ENCODE measurements at regions not wholly inside any gene's neighbourhood (a gene's known extent, or its start where the extent isn't known, plus 50 kb on each side); places are given as distances from the start of the nearest gene placed in this dataset.

DNA sequence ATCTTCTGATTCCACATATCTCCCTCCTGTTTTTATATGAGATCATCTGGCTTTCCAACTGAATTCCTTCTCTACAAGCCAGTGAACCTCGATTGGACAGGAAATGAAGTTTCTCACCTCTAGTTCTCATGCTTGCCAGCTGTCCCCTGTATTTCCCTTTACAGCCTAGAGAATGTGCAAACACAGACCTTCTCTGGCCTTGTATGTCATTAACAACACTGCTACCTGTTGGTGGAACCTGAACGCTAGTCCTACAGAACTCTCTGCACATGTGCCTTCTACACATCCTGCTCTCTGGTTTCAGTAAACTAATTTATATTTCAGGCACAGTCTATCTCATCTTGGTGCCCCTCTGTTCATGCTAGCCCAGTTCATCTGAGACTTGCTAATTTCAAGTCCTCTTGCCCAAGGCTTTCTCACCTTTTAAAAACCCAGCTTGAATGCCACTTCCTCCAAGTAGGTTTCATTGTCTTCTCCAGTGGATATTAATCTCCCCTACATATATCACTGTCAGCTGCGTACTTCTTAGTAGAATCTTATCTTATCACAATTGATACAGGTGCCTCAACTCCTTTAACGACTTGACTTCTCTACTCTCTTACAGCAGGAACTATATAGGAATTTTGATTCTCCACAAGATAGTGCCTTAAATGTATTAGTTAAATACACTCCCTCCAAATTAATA, 549.9 kb downstream of the PLPP3 start:
- no peaks in the 10 kb centered on the region for H3K79me2 ChIP-seq (ENCODE audit: control insufficient read depth, insufficient read depth, low read length, poor library complexity)
- H2BK120ac ChIP-seq (ENCODE audit: insufficient read depth, low read length, poor library complexity), result peak overlapping the region; percentile 79
- peak in 1 of 2 donors; percentile 24 for DNase-seq
- H3K79me1 ChIP-seq (ENCODE audit: low read length), result peaks cover 22% of the 10 kb centered on the region
- H4K91ac ChIP-seq (ENCODE audit: low read depth, low read length), result peak overlapping the region; percentile 26
- no peak overlapping the region for H3K14ac ChIP-seq (ENCODE audit: low read length)
- no peak overlapping the region for H3K23ac ChIP-seq (ENCODE audit: low read length)
- WGBS (ENCODE audit: extremely low coverage, insufficient coverage, insufficient read length), result no CpG with 5 or more reads among the region's 4 CpGs
- H3K4me3 ChIP-seq (ENCODE audit: low read depth, low read length), result no peak overlapping the region
- no peak overlapping the region for H2AK5ac ChIP-seq (ENCODE audit: low read length)
- no peak overlapping the region for H4K8ac ChIP-seq (ENCODE audit: low read depth, low read length)
- H3K4me2 ChIP-seq (ENCODE audit: low read length), result no peak overlapping the region
- H3K4ac ChIP-seq (ENCODE audit: low read depth, low read length), result peak overlapping the region; percentile 14
- H2BK5ac ChIP-seq (ENCODE audit: low read depth, low read length, poor library complexity), result no peak overlapping the region
- peaks cover 0 to 4% of the 10 kb centered on the region in 2 experiments for H3K4me1 ChIP-seq (ENCODE audit: control insufficient read depth in 1 of 2, insufficient read depth in 2 of 2, low read length in 2 of 2)
- H3K27me3 ChIP-seq (ENCODE audit: insufficient read depth, low read length), result no peaks in the 10 kb centered on the region
- H4K12ac ChIP-seq (ENCODE audit: low read depth, low read length), result no peak overlapping the region
- H3K9me3 ChIP-seq (ENCODE audit: insufficient read depth, low read depth, low read length), result no peaks in the 10 kb centered on the region
- H3K27ac ChIP-seq (ENCODE audit: low read depth, low read length), result no peak overlapping the region
- H3K18ac ChIP-seq (ENCODE audit: low read length), result no peak overlapping the region
- H2AFZ ChIP-seq (ENCODE audit: insufficient read depth, low read length, poor library complexity), result no peak overlapping the region
- H3K36me3 ChIP-seq (ENCODE audit: control insufficient read depth in 1 of 2, insufficient read depth in 2 of 2, low read length in 2 of 2), result peaks cover 0 to 2% of the 10 kb centered on the region in 2 experiments
- peak overlapping the region; percentile 63 for H2BK12ac ChIP-seq (ENCODE audit: low read length)
- no peak overlapping the region for H3K9ac ChIP-seq (ENCODE audit: low read length)

- Histone ChIP-seq H3K79me2 (ENCODE audit: control insufficient read depth, insufficient read depth, low read length, poor library complexity) (no peaks in the 10 kb centered on the region), H2BK5ac (ENCODE audit: low read depth, low read length, poor library complexity) (peak overlapping the region; percentile 16), H2BK12ac (ENCODE audit: low read length) (no peak overlapping the region), H3K18ac (ENCODE audit: low read length) (no peak overlapping the region), H2AK5ac (ENCODE audit: low read length) (no peak overlapping the region), H2AFZ (ENCODE audit: insufficient read depth, low read length, poor library complexity) (no peak overlapping the region), H3K4ac (ENCODE audit: low read depth, low read length) (no peak overlapping the region), H3K4me3 (ENCODE audit: low read depth, low read length) (no peak overlapping the region), H3K9ac (ENCODE audit: low read length) (no peak overlapping the region), H3K4me2 (ENCODE audit: low read length) (no peak overlapping the region), H3K14ac (ENCODE audit: low read length) (no peak overlapping the region), H3K9me3 (ENCODE audit: insufficient read depth, low read depth, low read length) (peaks cover 2% of the 10 kb centered on the region), H2BK120ac (ENCODE audit: insufficient read depth, low read length, poor library complexity) (no peak overlapping the region), H4K12ac (ENCODE audit: low read depth, low read length) (no peak overlapping the region), H4K8ac (ENCODE audit: low read depth, low read length) (no peak overlapping the region), H3K36me3 (ENCODE audit: control insufficient read depth in 1 of 2, insufficient read depth in 2 of 2, low read length in 2 of 2) (peaks cover 0 to 2% of the 10 kb centered on the region in 2 experiments), H3K4me1 (ENCODE audit: control insufficient read depth in 1 of 2, insufficient read depth in 2 of 2, low read length in 2 of 2) (peaks cover 0 to 4% of the 10 kb centered on the region in 2 experiments), H4K91ac (ENCODE audit: low read depth, low read length) (peak overlapping the region; percentile 42), H3K23ac (ENCODE audit: low read length) (no peak overlapping the region), H3K27ac (ENCODE audit: low read depth, low read length) (no peak overlapping the region), H3K79me1 (ENCODE audit: low read length) (peaks cover 22% of the 10 kb centered on the region), H3K27me3 (ENCODE audit: insufficient read depth, low read length) (no peaks in the 10 kb centered on the region)
- no CpG with 5 or more reads among the region's 1 CpG for WGBS (ENCODE audit: extremely low coverage, insufficient coverage, insufficient read length)
- DNase-seq, result no peak
Measured at GRCh38 chr1:56028911-56029310, 550.5 kb downstream of the PLPP3 start.

DNA sequence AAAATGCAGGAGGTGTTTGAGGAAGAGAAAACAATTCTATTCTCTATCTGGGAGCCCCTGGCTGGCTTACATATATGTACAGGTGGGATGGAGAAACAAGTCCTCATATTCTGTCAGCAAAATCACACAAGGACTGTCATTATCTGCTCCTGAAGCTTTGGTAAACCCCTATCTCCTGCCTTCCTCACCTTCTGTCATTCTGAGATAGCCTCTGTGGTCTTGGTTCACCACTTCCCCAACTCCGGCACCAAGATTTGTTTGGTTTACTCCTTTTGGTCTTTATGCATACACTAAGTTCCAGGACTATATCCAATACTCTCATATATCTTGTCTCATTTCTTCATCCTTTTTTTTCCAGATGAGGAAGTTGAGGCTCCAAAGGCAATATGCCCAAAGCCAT, 551.1 kb downstream of the PLPP3 start:
- Histone ChIP-seq H3K36me3 (ENCODE audit: control insufficient read depth in 1 of 2, insufficient read depth in 2 of 2, low read length in 2 of 2) (peaks cover 0 to 2% of the 10 kb centered on the region in 2 experiments), H4K8ac (ENCODE audit: low read depth, low read length) (peak overlapping the region; percentile 29), H3K9ac (ENCODE audit: low read length) (no peak overlapping the region), H3K23ac (ENCODE audit: low read length) (no peak overlapping the region), H4K12ac (ENCODE audit: low read depth, low read length) (no peak overlapping the region), H3K79me1 (ENCODE audit: low read length) (peaks cover 18% of the 10 kb centered on the region), H3K4me2 (ENCODE audit: low read length) (no peak overlapping the region), H3K27me3 (ENCODE audit: insufficient read depth, low read length) (no peaks in the 10 kb centered on the region), H2BK5ac (ENCODE audit: low read depth, low read length, poor library complexity) (peak overlapping the region; percentile 16), H2AK5ac (ENCODE audit: low read length) (peak overlapping the region; percentile 72), H4K91ac (ENCODE audit: low read depth, low read length) (peak overlapping the region; percentile 65), H3K14ac (ENCODE audit: low read length) (no peak overlapping the region), H2BK120ac (ENCODE audit: insufficient read depth, low read length, poor library complexity) (no peak overlapping the region), H3K9me3 (ENCODE audit: insufficient read depth, low read depth, low read length) (peaks cover 2% of the 10 kb centered on the region), H2BK12ac (ENCODE audit: low read length) (peak overlapping the region; percentile 61), H3K4me3 (ENCODE audit: low read depth, low read length) (no peak overlapping the region), H3K4me1 (ENCODE audit: control insufficient read depth in 1 of 2, insufficient read depth in 2 of 2, low read length in 2 of 2) (peaks cover 0 to 2% of the 10 kb centered on the region in 2 experiments), H3K27ac (ENCODE audit: low read depth, low read length) (no peak overlapping the region), H3K18ac (ENCODE audit: low read length) (no peak overlapping the region), H2AFZ (ENCODE audit: insufficient read depth, low read length, poor library complexity) (no peak overlapping the region), H3K79me2 (ENCODE audit: control insufficient read depth, insufficient read depth, low read length, poor library complexity) (no peaks in the 10 kb centered on the region), H3K4ac (ENCODE audit: low read depth, low read length) (peak overlapping the region; percentile 30)
- DNase-seq, result no peak
- no CpG with 5 or more reads among the region's 1 CpG for WGBS (ENCODE audit: extremely low coverage, insufficient coverage, insufficient read length)

GRCh38 chr1:56025942-56026341, 553.4 kb downstream of the PLPP3 start:
- H3K4me2 ChIP-seq (ENCODE audit: low read length), result no peak overlapping the region
- H4K12ac ChIP-seq (ENCODE audit: low read depth, low read length), result no peak overlapping the region
- H4K8ac ChIP-seq (ENCODE audit: low read depth, low read length), result no peak overlapping the region
- H4K91ac ChIP-seq (ENCODE audit: low read depth, low read length), result peak overlapping the region; percentile 63
- H3K36me3 ChIP-seq (ENCODE audit: control insufficient read depth in 1 of 2, insufficient read depth in 2 of 2, low read length in 2 of 2), result peaks cover 0 to 2% of the 10 kb centered on the region in 2 experiments
- H3K27ac ChIP-seq (ENCODE audit: low read depth, low read length), result no peak overlapping the region
- H2BK5ac ChIP-seq (ENCODE audit: low read depth, low read length, poor library complexity), result no peak overlapping the region
- H3K27me3 ChIP-seq (ENCODE audit: insufficient read depth, low read length), result no peaks in the 10 kb centered on the region
- H3K18ac ChIP-seq (ENCODE audit: low read length), result no peak overlapping the region
- H2AK5ac ChIP-seq (ENCODE audit: low read length), result no peak overlapping the region
- H3K23ac ChIP-seq (ENCODE audit: low read length), result no peak overlapping the region
- H3K9ac ChIP-seq (ENCODE audit: low read length), result no peak overlapping the region
- no CpG with 5 or more reads among the region's 3 CpGs for WGBS (ENCODE audit: extremely low coverage, insufficient coverage, insufficient read length)
- DNase-seq, result peak; percentile 10 to 54
- H3K79me1 ChIP-seq (ENCODE audit: low read length), result peaks cover 13% of the 10 kb centered on the region
- H2AFZ ChIP-seq (ENCODE audit: insufficient read depth, low read length, poor library complexity), result no peak overlapping the region
- H3K4ac ChIP-seq (ENCODE audit: low read depth, low read length), result no peak overlapping the region
- no peak overlapping the region for H2BK12ac ChIP-seq (ENCODE audit: low read length)
- H3K4me3 ChIP-seq (ENCODE audit: low read depth, low read length), result no peak overlapping the region
- peaks cover 4% of the 10 kb centered on the region for H3K9me3 ChIP-seq (ENCODE audit: insufficient read depth, low read depth, low read length)
- H3K14ac ChIP-seq (ENCODE audit: low read length), result no peak overlapping the region
- H3K4me1 ChIP-seq (ENCODE audit: control insufficient read depth in 1 of 2, insufficient read depth in 2 of 2, low read length in 2 of 2), result no peaks in the 10 kb centered on the region
- peak overlapping the region; percentile 59 for H2BK120ac ChIP-seq (ENCODE audit: insufficient read depth, low read length, poor library complexity)
- H3K79me2 ChIP-seq (ENCODE audit: control insufficient read depth, insufficient read depth, low read length, poor library complexity), result no peaks in the 10 kb centered on the region

Data from trophoblast cell (in vitro differentiated cells and primary cell).